ENCODE measurements at regions not wholly inside any gene's neighbourhood (a gene's known extent, or its start where the extent isn't known, plus 50 kb on each side); places are given as distances from the start of the nearest gene placed in this dataset.

DNA sequence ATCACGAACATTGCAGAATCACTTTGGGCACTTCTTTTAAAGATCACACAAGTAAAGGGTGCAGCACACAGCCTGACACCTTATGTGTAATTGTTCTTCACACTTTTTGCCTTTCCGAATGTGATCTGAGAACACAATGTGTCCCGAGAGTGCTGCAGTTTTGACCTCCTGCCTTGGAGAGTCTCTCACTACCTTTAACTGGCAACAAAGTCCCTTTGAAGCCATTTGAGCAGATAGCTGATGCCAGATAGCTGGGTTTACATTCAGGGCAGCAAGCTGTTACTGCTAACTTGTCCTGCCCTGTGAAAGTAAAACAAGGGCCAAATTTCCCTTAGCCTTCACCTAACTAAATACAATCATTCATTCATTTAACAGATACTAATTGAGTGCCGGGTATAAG lies 411.0 kb upstream of the DYNLRB2 start:
- TF ChIP-seq ELF4 (IDR thresholded peaks at IDR 0.05) (no peak), L3MBTL2 (conservative IDR thresholded peaks at IDR 0.05) (no peak), FOXK2 (IDR thresholded peaks at IDR 0.05) (no peak), ZNF384 (IDR thresholded peaks at IDR 0.05) (no peak), BHLHE40 (IDR thresholded peaks at IDR 0.05; ENCODE audit: borderline replicate concordance) (no peak), TARDBP (IDR thresholded peaks at IDR 0.05) (no peak)
